PC-3 (cell line): ENCODE measurements at regions not wholly inside any gene's neighbourhood (a gene's known extent, or its start where the extent isn't known, plus 50 kb on each side); places are given as distances from the start of the nearest gene placed in this dataset.

Experiments used
- CTCF ChIP-seq: fragments of 300-600 bp; sonication (generic); conservative IDR thresholded peaks from 2 replicates; pipeline ENCODE4 v1.5.1; 2017; ENCODE audit warnings: antibody characterized with exemption, low read depth, mild to moderate bottlenecking, low read length
- EZH2 ChIP-seq: fragments of 300-600 bp; sonication (generic); IDR thresholded peaks from one replicate; pipeline ENCODE4 v1.6.1; 2017; ENCODE audit warnings: antibody characterized with exemption, mild to moderate bottlenecking, low read length; ENCODE audit not compliant: unreplicated experiment
- EZH2phosphoT487 ChIP-seq: fragments of 300-600 bp; sonication (generic); IDR thresholded peaks from 2 replicates; pipeline ENCODE4 v1.6.1; 2018; ENCODE audit warnings: mild to moderate bottlenecking, antibody characterized with exemption, low read length, borderline replicate concordance

GRCh38 chr13:30830638-30830965 is 75.5 kb upstream of the MEDAG start:
- TF ChIP-seq EZH2phosphoT487 (no peak), CTCF (no peak), EZH2 (no peak)
